ENCODE measurements at regions not wholly inside any gene's neighbourhood (a gene's known extent, or its start where the extent isn't known, plus 50 kb on each side); places are given as distances from the start of the nearest gene placed in this dataset.

DNA sequence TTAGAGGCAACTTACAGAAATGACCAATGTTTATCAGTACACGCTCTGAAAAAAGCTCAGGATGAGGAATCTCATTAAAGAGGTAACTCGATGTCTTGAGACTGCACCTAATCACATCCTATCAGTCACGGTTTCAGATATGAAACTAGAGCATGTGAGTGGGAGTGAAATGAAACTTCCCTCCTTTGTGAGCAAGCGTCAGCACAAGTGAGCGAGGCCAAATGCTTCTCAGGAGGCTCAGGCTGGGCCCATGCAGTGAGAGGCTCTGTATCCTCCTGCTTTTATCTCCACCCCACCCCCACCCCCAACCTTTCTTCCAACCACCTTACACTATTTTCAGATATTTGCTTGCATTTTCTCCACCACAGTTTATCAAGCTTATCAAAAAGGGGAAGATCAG, 140.8 kb upstream of the RIMS1 start:
- H3K36me3 ChIP-seq (ENCODE audit: control insufficient read depth in 4 of 4, insufficient read depth in 3 of 4, low read depth in 1 of 4, low read length in 3 of 4): no peaks in the 10 kb centered on the region
- no peaks in the 10 kb centered on the region for H3K4me1 ChIP-seq (ENCODE audit: control insufficient read depth in 4 of 4, insufficient read depth in 4 of 4, low read length in 3 of 4)
- no peaks in the 10 kb centered on the region for H3K27me3 ChIP-seq (ENCODE audit: control insufficient read depth in 4 of 4, insufficient read depth in 4 of 4, low read length in 3 of 4)
- no peaks in the 10 kb centered on the region for H3K9me3 ChIP-seq (ENCODE audit: control insufficient read depth in 4 of 4, low read length in 3 of 4)
- no peak overlapping the region for H3K4me3 ChIP-seq (ENCODE audit: low read depth in 1 of 3, low read length in 3 of 3)
- TF ChIP-seq RAD21 (IDR thresholded peaks at IDR 0.05) (no peak), TAF1 (conservative IDR thresholded peaks at IDR 0.05) (no peak), SP1 (IDR thresholded peaks at IDR 0.05) (no peak), ZBTB33 (IDR thresholded peaks at IDR 0.05) (no peak), FOXA1 (IDR thresholded peaks at IDR 0.05) (no peak), YY1 (IDR thresholded peaks at IDR 0.05) (no peak), HNF4A (conservative IDR thresholded peaks at IDR 0.05) (no peak), JUND (IDR thresholded peaks at IDR 0.05) (no peak), GABPA (IDR thresholded peaks at IDR 0.05 in 1 of 2, conservative IDR thresholded peaks at IDR 0.05 in 1 of 2) (no peak), EGR1 (IDR thresholded peaks at IDR 0.05; ENCODE audit: low read depth in 2 of 2) (no peak), FOXA2 (IDR thresholded peaks at IDR 0.05) (no peak), RXRA (IDR thresholded peaks at IDR 0.05) (no peak), NR2F2 (IDR thresholded peaks at IDR 0.05) (no peak), HNF4G (IDR thresholded peaks at IDR 0.05) (no peak)
- TF ChIP-seq, protein P1, sequence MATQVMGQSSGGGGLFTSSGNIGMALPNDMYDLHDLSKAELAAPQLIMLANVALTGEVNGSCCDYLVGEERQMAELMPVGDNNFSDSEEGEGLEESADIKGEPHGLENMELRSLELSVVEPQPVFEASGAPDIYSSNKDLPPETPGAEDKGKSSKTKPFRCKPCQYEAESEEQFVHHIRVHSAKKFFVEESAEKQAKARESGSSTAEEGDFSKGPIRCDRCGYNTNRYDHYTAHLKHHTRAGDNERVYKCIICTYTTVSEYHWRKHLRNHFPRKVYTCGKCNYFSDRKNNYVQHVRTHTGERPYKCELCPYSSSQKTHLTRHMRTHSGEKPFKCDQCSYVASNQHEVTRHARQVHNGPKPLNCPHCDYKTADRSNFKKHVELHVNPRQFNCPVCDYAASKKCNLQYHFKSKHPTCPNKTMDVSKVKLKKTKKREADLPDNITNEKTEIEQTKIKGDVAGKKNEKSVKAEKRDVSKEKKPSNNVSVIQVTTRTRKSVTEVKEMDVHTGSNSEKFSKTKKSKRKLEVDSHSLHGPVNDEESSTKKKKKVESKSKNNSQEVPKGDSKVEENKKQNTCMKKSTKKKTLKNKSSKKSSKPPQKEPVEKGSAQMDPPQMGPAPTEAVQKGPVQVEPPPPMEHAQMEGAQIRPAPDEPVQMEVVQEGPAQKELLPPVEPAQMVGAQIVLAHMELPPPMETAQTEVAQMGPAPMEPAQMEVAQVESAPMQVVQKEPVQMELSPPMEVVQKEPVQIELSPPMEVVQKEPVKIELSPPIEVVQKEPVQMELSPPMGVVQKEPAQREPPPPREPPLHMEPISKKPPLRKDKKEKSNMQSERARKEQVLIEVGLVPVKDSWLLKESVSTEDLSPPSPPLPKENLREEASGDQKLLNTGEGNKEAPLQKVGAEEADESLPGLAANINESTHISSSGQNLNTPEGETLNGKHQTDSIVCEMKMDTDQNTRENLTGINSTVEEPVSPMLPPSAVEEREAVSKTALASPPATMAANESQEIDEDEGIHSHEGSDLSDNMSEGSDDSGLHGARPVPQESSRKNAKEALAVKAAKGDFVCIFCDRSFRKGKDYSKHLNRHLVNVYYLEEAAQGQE (IDR thresholded peaks at IDR 0.05): no peak
- TF ChIP-seq, protein P2, sequence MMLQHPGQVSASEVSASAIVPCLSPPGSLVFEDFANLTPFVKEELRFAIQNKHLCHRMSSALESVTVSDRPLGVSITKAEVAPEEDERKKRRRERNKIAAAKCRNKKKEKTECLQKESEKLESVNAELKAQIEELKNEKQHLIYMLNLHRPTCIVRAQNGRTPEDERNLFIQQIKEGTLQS (IDR thresholded peaks at IDR 0.05): no peak
- TF ChIP-seq, protein P3, sequence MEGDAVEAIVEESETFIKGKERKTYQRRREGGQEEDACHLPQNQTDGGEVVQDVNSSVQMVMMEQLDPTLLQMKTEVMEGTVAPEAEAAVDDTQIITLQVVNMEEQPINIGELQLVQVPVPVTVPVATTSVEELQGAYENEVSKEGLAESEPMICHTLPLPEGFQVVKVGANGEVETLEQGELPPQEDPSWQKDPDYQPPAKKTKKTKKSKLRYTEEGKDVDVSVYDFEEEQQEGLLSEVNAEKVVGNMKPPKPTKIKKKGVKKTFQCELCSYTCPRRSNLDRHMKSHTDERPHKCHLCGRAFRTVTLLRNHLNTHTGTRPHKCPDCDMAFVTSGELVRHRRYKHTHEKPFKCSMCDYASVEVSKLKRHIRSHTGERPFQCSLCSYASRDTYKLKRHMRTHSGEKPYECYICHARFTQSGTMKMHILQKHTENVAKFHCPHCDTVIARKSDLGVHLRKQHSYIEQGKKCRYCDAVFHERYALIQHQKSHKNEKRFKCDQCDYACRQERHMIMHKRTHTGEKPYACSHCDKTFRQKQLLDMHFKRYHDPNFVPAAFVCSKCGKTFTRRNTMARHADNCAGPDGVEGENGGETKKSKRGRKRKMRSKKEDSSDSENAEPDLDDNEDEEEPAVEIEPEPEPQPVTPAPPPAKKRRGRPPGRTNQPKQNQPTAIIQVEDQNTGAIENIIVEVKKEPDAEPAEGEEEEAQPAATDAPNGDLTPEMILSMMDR (IDR thresholded peaks at IDR 0.05; ENCODE audit: low read depth, low read length, missing input control): no peak
- TF ChIP-seq, protein P4, sequence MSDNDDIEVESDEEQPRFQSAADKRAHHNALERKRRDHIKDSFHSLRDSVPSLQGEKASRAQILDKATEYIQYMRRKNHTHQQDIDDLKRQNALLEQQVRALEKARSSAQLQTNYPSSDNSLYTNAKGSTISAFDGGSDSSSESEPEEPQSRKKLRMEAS (IDR thresholded peaks at IDR 0.05): no peak
- no peak for DNase-seq (ENCODE audit: low spot score)
- no peak overlapping the region for H3K9ac ChIP-seq (ENCODE audit: low read depth in 1 of 2, low read length in 2 of 2)
- 61% methylated on average over 5 of the region's 5 CpGs for WGBS
- no peak overlapping the region for H3K27ac ChIP-seq (ENCODE audit: low read depth in 1 of 2, low read length in 2 of 2)

Data from liver (tissue), 8 donors.